H1 (cell line): ENCODE measurements at regions not wholly inside any gene's neighbourhood (a gene's known extent, or its start where the extent isn't known, plus 50 kb on each side); places are given as distances from the start of the nearest gene placed in this dataset.

Source experiments
- CTCF ChIA-PET: fragments of 300-600 bp; sonication (Branson Sonifier 250); formaldehyde crosslinking; loops from one replicate; lab custom pipeline; 2021; ENCODE audit not compliant: partially characterized antibody; lab: Charles Lee
- POLR2A ChIA-PET: fragments of 300-600 bp; sonication (Branson Sonifier 250); formaldehyde crosslinking; loops from one replicate; lab custom pipeline; 2021; ENCODE audit warnings: inconsistent platforms; ENCODE audit not compliant: partially characterized antibody; lab: Charles Lee
- DNase-seq, 2 experiments: peaks; one replicate each; pipeline versions ENCODE4 v3.0.0 to v3.0.0-alpha.2; 2010 to 2022; ENCODE audit warnings: low spot score in 2 of 2, low read depth in 1 of 2, mixed read lengths in 1 of 2
- FAIRE-seq: peaks from 2 replicates; lab custom pipeline; 2011; peaks lifted over from hg19 to GRCh38; lab: Jason Lieb, UNC
- H2AFZ ChIP-seq: 2 replicates; pipeline ENCODE4 v1.8.1; 2012; ENCODE audit warnings: low read length, inconsistent platforms
- H2AK5ac ChIP-seq: 2 replicates; pipeline ENCODE4 v1.6.1; 2013; ENCODE audit warnings: low read depth, low read length
- H2BK120ac ChIP-seq: replicated peaks from 2 replicates; pipeline ENCODE3; 2013; ENCODE audit warnings: low read depth, low read length, inconsistent platforms
- H2BK12ac ChIP-seq: 2 replicates; pipeline ENCODE4 v1.6.1; 2013; ENCODE audit warnings: low read depth, low read length
- H2BK15ac ChIP-seq: 2 replicates; pipeline ENCODE4 v1.6.1; 2013; ENCODE audit warnings: low read length
- H2BK20ac ChIP-seq: 2 replicates; pipeline ENCODE4 v1.6.1; 2013; ENCODE audit warnings: low read length
- H2BK5ac ChIP-seq: 2 replicates; pipeline ENCODE4 v1.6.1; 2013; ENCODE audit warnings: low read depth, low read length
- H3K14ac ChIP-seq: 2 replicates; pipeline ENCODE4 v1.6.1; 2013; ENCODE audit warnings: inconsistent platforms; ENCODE audit not compliant: insufficient read length
- H3K18ac ChIP-seq: 2 replicates; pipeline ENCODE4 v1.6.1; 2013; ENCODE audit warnings: low read length; ENCODE audit errors: extremely low read depth
- H3K23ac ChIP-seq: 2 replicates; pipeline ENCODE4 v1.6.1; 2013; ENCODE audit warnings: inconsistent platforms; ENCODE audit not compliant: insufficient read length
- H3K23me2 ChIP-seq: 2 replicates; pipeline ENCODE4 v1.6.1; 2013; ENCODE audit warnings: low read depth, low read length
- H3K27ac ChIP-seq: 2 replicates; pipeline ENCODE4 v1.6.1; 2011; ENCODE audit warnings: low read depth, low read length, inconsistent platforms
- H3K27me3 ChIP-seq, 4 experiments: replicated peaks in 1 of 4; 1 replicate in 1 of 4; 2 replicates in 3 of 4; pipeline versions ENCODE4 v1.6.1 to v1.8.1; 2011 to 2013; ENCODE audit warnings: low read length in 3 of 4, mild to moderate bottlenecking in 3 of 4, inconsistent platforms in 2 of 4, mixed read lengths in 2 of 4, moderate library complexity in 1 of 4; ENCODE audit not compliant: control insufficient read depth in 3 of 4, insufficient read depth in 3 of 4; ENCODE audit errors: extremely low read depth in 1 of 4
- H3K36me3 ChIP-seq, 4 experiments: 2 replicates each; pipeline versions ENCODE4 v1.6.1 to v1.8.1; 2011 to 2013; ENCODE audit warnings: mild to moderate bottlenecking in 4 of 4, low read length in 3 of 4, moderate library complexity in 2 of 4, control low read depth in 1 of 4, inconsistent platforms in 1 of 4; ENCODE audit not compliant: insufficient read depth in 4 of 4, control insufficient read depth in 2 of 4
- H3K4ac ChIP-seq: replicated peaks from 2 replicates; pipeline ENCODE3; 2013; ENCODE audit warnings: low read length, low read depth, mixed read lengths, inconsistent platforms; ENCODE audit not compliant: insufficient read length
- H3K4me1 ChIP-seq, 4 experiments: replicated peaks in 1 of 4; 1 replicate in 1 of 4; 2 replicates in 3 of 4; pipeline versions ENCODE4 v1.6.1 to v1.8.1; 2011 to 2013; ENCODE audit warnings: low read length in 3 of 4, inconsistent platforms in 2 of 4, mixed read lengths in 1 of 4; ENCODE audit not compliant: insufficient read depth in 4 of 4, control insufficient read depth in 3 of 4
- H3K4me2 ChIP-seq, 2 experiments: 2 replicates each; pipeline versions ENCODE4 v1.6.1 to v1.8.1; 2011 to 2013; ENCODE audit warnings: low read depth in 2 of 2, low read length in 2 of 2, control low read depth in 1 of 2, inconsistent platforms in 1 of 2, mild to moderate bottlenecking in 1 of 2; ENCODE audit not compliant: insufficient read depth in 1 of 2
- H3K4me3 ChIP-seq, 4 experiments: fragments of 200-600, 300-600 bp in 1 of 4; sonication (generic), shearing (Covaris generic), sonication (Bioruptor Twin) in 1 of 4; 2 replicates each; pipeline versions ENCODE4 v1.5.1 to v1.8.1; 2011 to 2016; ENCODE audit warnings: low read length in 4 of 4, low read depth in 3 of 4, control low read depth in 2 of 4, inconsistent platforms in 2 of 4, mild to moderate bottlenecking in 2 of 4, mixed read lengths in 1 of 4, moderate library complexity in 1 of 4; ENCODE audit not compliant: insufficient read depth in 2 of 4; ENCODE audit errors: extremely low read depth in 1 of 4
- H3K56ac ChIP-seq: replicated peaks from 2 replicates; pipeline ENCODE3; 2013; ENCODE audit warnings: low read depth, mild to moderate bottlenecking, mixed read lengths, low read length, inconsistent platforms; ENCODE audit not compliant: insufficient read length
- H3K79me1 ChIP-seq: 2 replicates; pipeline ENCODE4 v1.6.1; 2013; ENCODE audit warnings: low read depth, low read length, control low read depth
- H3K79me2 ChIP-seq, 2 experiments: 2 replicates each; pipeline versions ENCODE4 v1.6.1 to v1.8.1; 2012 to 2013; ENCODE audit warnings: low read length in 2 of 2, mild to moderate bottlenecking in 2 of 2, inconsistent platforms in 1 of 2; ENCODE audit not compliant: insufficient read depth in 2 of 2, control insufficient read depth in 1 of 2
- H3K9ac ChIP-seq, 4 experiments: replicated peaks in 1 of 4; 1 replicate in 1 of 4; 2 replicates in 3 of 4; pipeline versions ENCODE4 v1.6.1 to v1.8.1; 2011 to 2013; ENCODE audit warnings: low read depth in 3 of 4, low read length in 3 of 4, control low read depth in 2 of 4, mild to moderate bottlenecking in 2 of 4, moderate library complexity in 2 of 4, inconsistent platforms in 1 of 4; ENCODE audit errors: extremely low read depth in 1 of 4
- H3K9me3 ChIP-seq, 2 experiments: 2 replicates each; pipeline versions ENCODE4 v1.6.1 to v1.8.1; 2012 to 2013; ENCODE audit warnings: mild to moderate bottlenecking in 2 of 2, moderate library complexity in 2 of 2, control low read depth in 1 of 2, inconsistent platforms in 1 of 2, low read depth in 1 of 2, low read length in 1 of 2, mixed read lengths in 1 of 2; ENCODE audit not compliant: insufficient read depth in 2 of 2
- H4K20me1 ChIP-seq, 2 experiments: replicated peaks in 1 of 2; 2 replicates each; pipeline versions ENCODE3 to v1.8.1; 2011 to 2013; ENCODE audit warnings: inconsistent platforms in 2 of 2, low read length in 2 of 2, mild to moderate bottlenecking in 1 of 2; ENCODE audit not compliant: insufficient read depth in 2 of 2, control insufficient read depth in 1 of 2
- H4K5ac ChIP-seq: 2 replicates; pipeline ENCODE4 v1.6.1; 2013; ENCODE audit warnings: low read length, low read depth, mixed read lengths, inconsistent platforms; ENCODE audit not compliant: insufficient read length
- H4K8ac ChIP-seq: 2 replicates; pipeline ENCODE4 v1.8.0; 2013; ENCODE audit warnings: mild to moderate bottlenecking, moderate library complexity, low read length, inconsistent platforms; ENCODE audit not compliant: insufficient read depth; ENCODE audit errors: extremely low read depth
- H4K91ac ChIP-seq: replicated peaks from 2 replicates; pipeline ENCODE3; 2013; ENCODE audit warnings: low read length, mixed read lengths, inconsistent platforms; ENCODE audit not compliant: insufficient read length
- BACH1 ChIP-seq: IDR thresholded peaks from 2 replicates; pipeline ENCODE4 v1.6.1; 2012; ENCODE audit warnings: low read length, improper control_type of control experiment
- BCL11A ChIP-seq, 2 experiments: IDR thresholded peaks; one replicate each; pipeline ENCODE4 v1.6.1; 2011; ENCODE audit warnings: low read depth in 2 of 2, low read length in 2 of 2, mild to moderate bottlenecking in 2 of 2
- CBX5 ChIP-seq: fragments of 300-800, 300-1000 bp; sonication (generic); IDR thresholded peaks from 2 replicates; pipeline ENCODE4 v1.7.1; 2016; ENCODE audit warnings: antibody characterized with exemption, low read length, low read depth
- CBX8 ChIP-seq: fragments of 300-800, 300-1000 bp; sonication (generic); IDR thresholded peaks from 2 replicates; pipeline ENCODE4 v1.7.1; 2016; ENCODE audit warnings: low read depth, low read length, borderline replicate concordance
- CREB1 ChIP-seq: IDR thresholded peaks from 2 replicates; pipeline ENCODE4 v1.6.1; 2012; ENCODE audit warnings: inconsistent platforms
- GABPA ChIP-seq: IDR thresholded peaks from 2 replicates; pipeline ENCODE4 v1.6.1; 2011; ENCODE audit warnings: mild to moderate bottlenecking, low read length, moderate library complexity, borderline replicate concordance; ENCODE audit not compliant: insufficient read depth
- GTF2F1 ChIP-seq: IDR thresholded peaks from 2 replicates; pipeline ENCODE4 v1.6.1; 2012; ENCODE audit warnings: low read depth, low read length, improper control_type of control experiment, borderline replicate concordance
- KDM4A ChIP-seq: IDR thresholded peaks from one replicate; pipeline ENCODE4 v1.7.1; 2012; ENCODE audit warnings: low read depth, mild to moderate bottlenecking, moderate library complexity, low read length, inconsistent platforms; ENCODE audit not compliant: severe bottlenecking
- NRF1 ChIP-seq: IDR thresholded peaks from 2 replicates; pipeline ENCODE4 v1.6.1; 2011; ENCODE audit warnings: mild to moderate bottlenecking, low read depth, low read length, improper control_type of control experiment
- RAD21 ChIP-seq, 2 experiments: IDR thresholded peaks in 1 of 2; conservative IDR thresholded peaks in 1 of 2; 2 replicates each; pipeline ENCODE4 v1.6.1; 2011; ENCODE audit warnings: low read depth in 2 of 2, low read length in 2 of 2, improper control_type of control experiment in 1 of 2, inconsistent platforms in 1 of 2, mild to moderate bottlenecking in 1 of 2, moderate library complexity in 1 of 2
- SIN3A ChIP-seq, 2 experiments: IDR thresholded peaks in 1 of 2; conservative IDR thresholded peaks in 1 of 2; 2 replicates each; pipeline ENCODE4 v1.6.1; 2011 to 2012; ENCODE audit warnings: low read length in 2 of 2, improper control_type of control experiment in 1 of 2, low read depth in 1 of 2, mild to moderate bottlenecking in 1 of 2
- SIX5 ChIP-seq: IDR thresholded peaks from 2 replicates; pipeline ENCODE4 v1.6.1; 2011; ENCODE audit warnings: mild to moderate bottlenecking, low read depth, low read length
- SP4 ChIP-seq: IDR thresholded peaks from 2 replicates; pipeline ENCODE4 v1.6.1; 2012; ENCODE audit warnings: low read length, inconsistent platforms
- TAF7 ChIP-seq: optimal IDR thresholded peaks from 2 replicates; pipeline ENCODE3; 2011; ENCODE audit warnings: low read depth, mild to moderate bottlenecking, inconsistent platforms, low read length, moderate library complexity, borderline replicate concordance
- TBP ChIP-seq: IDR thresholded peaks from 2 replicates; pipeline ENCODE4 v1.6.1; 2011; ENCODE audit warnings: low read depth, low read length, improper control_type of control experiment
- ZNF274 ChIP-seq: IDR thresholded peaks from 2 replicates; pipeline ENCODE4 v1.7.0; 2012; ENCODE audit warnings: low read length, borderline replicate concordance; ENCODE audit errors: extremely low read depth
- WGBS, 2 experiments: shearing (Covaris generic) in 1 of 2; methylation state at CpG; one replicate each; pipeline versions ENCODE4 v1.1.6 to v1.1.7; 2013 to 2015; ENCODE audit warnings: low lambda C conversion rate in 2 of 2, mixed read lengths in 2 of 2, inconsistent platforms in 1 of 2, low coverage in 1 of 2, missing lambda C conversion rate in 1 of 2; ENCODE audit not compliant: insufficient replicate concordance in 2 of 2, insufficient coverage in 1 of 2, insufficient read length in 1 of 2; ENCODE audit errors: extremely low coverage in 1 of 2, missing lambda C conversion rate in 1 of 2; 5-methylcytosine and 5-hydroxymethylcytosine counted together

DNA sequence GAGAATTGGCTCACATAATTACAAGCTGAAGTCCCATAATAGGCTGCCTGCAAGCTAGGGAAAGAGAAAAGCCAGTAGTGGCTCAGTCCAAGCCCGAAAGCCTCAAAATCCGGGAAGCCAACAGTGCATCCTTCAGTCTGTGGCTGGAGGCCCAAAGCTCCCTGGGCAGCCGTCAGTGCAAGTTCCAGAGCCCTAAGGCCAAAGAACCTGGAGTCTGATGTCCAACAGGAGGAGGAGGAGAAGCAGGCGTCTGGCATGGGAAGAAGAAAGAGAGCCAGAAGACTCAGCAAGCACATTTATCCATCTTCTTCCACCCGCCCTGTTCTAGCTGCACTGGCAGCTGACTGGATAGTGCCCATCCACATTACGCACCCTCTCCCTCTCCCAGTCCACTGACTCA, 213.4 kb downstream of the GAS1 start:
- WGBS, 2 experiments = 81% methylated on average over 6 of the region's 6 CpGs; no CpG with 5 or more reads in 1 of the 2 experiments
- CTCF ChIA-PET = no interaction called here
- TF ChIP-seq CREB1 (no peak), CBX8 (no peak), SP4 (no peak), ZNF274 (no peak), BACH1 (no peak), BCL11A (IDR thresholded peaks at IDR 0.05; ENCODE audit: low read depth in 2 of 2, low read length in 2 of 2) (no peak), RAD21 (IDR thresholded peaks at IDR 0.05 in 1 of 2, conservative IDR thresholded peaks at IDR 0.05 in 1 of 2; ENCODE audit: low read depth in 2 of 2, low read length in 2 of 2) (no peak), NRF1 (no peak), TAF7 (no peak), GABPA (no peak), SIX5 (no peak), CBX5 (no peak), GTF2F1 (no peak), KDM4A (no peak), TBP (no peak), SIN3A (conservative IDR thresholded peaks at IDR 0.05 in 1 of 2, IDR thresholded peaks at IDR 0.05 in 1 of 2; ENCODE audit: low read depth in 1 of 2, low read length in 2 of 2) (no peak)

More for the DNA sequence above, 213.4 kb downstream of the GAS1 start:
- no peak overlapping the region for H3K18ac ChIP-seq
- no peak overlapping the region for H2AK5ac ChIP-seq
- H3K79me2 ChIP-seq = no peaks in the 10 kb centered on the region
- no peak overlapping the region for H4K91ac ChIP-seq
- H4K20me1 ChIP-seq = no peaks in the 10 kb centered on the region
- H3K4me3 ChIP-seq = no peak overlapping the region
- no peak overlapping the region for H4K5ac ChIP-seq
- H2AFZ ChIP-seq = no peak overlapping the region
- no peak overlapping the region for H2BK20ac ChIP-seq
- no peak overlapping the region for H3K9ac ChIP-seq
- no peak overlapping the region for H3K27ac ChIP-seq
- no peaks in the 10 kb centered on the region for H3K79me1 ChIP-seq
- H3K4me2 ChIP-seq = no peak overlapping the region
- H3K4me1 ChIP-seq = no peaks in the 10 kb centered on the region
- DNase-seq = no peak
- no peak overlapping the region for H4K8ac ChIP-seq
- POLR2A ChIA-PET = no interaction called here
- H2BK5ac ChIP-seq = no peak overlapping the region
- no peak overlapping the region for H3K14ac ChIP-seq
- FAIRE-seq = no peak
- no peaks in the 10 kb centered on the region for H3K36me3 ChIP-seq
- H2BK15ac ChIP-seq = no peak overlapping the region
- no peak overlapping the region for H3K4ac ChIP-seq
- no peak overlapping the region for H2BK120ac ChIP-seq
- H3K9me3 ChIP-seq = no peaks in the 10 kb centered on the region
- no peak overlapping the region for H3K23ac ChIP-seq
- no peaks in the 10 kb centered on the region for H3K23me2 ChIP-seq
- no peak overlapping the region for H3K56ac ChIP-seq
- H2BK12ac ChIP-seq = no peak overlapping the region
- H3K27me3 ChIP-seq = no peaks in the 10 kb centered on the region; a peak in 1 of 7 replicates
